Transverse colon (tissue), 4 donors: ENCODE measurements at regions not wholly inside any gene's neighbourhood (a gene's known extent, or its start where the extent isn't known, plus 50 kb on each side); places are given as distances from the start of the nearest gene placed in this dataset.

Source experiments
- CTCF ChIP-seq, 5 experiments: fragments of 200-600 bp in 3 of 5; fragments of 450-650 bp in 2 of 5; sonication (generic) in 3 of 5; IDR thresholded peaks; 1 replicate in 2 of 5; 2 replicates in 3 of 5; pipeline ENCODE4 v1.5.1; 2016 to 2017; ENCODE audit warnings: antibody characterized with exemption in 5 of 5, inconsistent platforms in 3 of 5, mild to moderate bottlenecking in 2 of 5, moderate library complexity in 1 of 5
- EP300 ChIP-seq: sonication (generic); formaldehyde crosslinking; IDR thresholded peaks from one replicate; pipeline ENCODE4 v1.6.1; 2017; ENCODE audit warnings: antibody characterized with exemption, low read depth
- POLR2A ChIP-seq: fragments of 450-650 bp; IDR thresholded peaks from one replicate; pipeline ENCODE4 v1.6.1; 2016; ENCODE audit warnings: antibody characterized with exemption, mild to moderate bottlenecking, moderate library complexity
- POLR2AphosphoS5 ChIP-seq, 3 donors: sonication (generic); formaldehyde crosslinking; IDR thresholded peaks; one replicate each; pipeline ENCODE4 v1.6.1; 2016; ENCODE audit warnings: antibody characterized with exemption in 3 of 3

GRCh38 chr5:101430551-101430950 is 527.5 kb upstream of the ST8SIA4 start:
- no peak for TF ChIP-seq EP300
- TF ChIP-seq CTCF (IDR thresholded peaks at IDR 0.05) = no peak
- no peak for TF ChIP-seq POLR2AphosphoS5 (IDR thresholded peaks at IDR 0.05)
- no peak for TF ChIP-seq POLR2A
